ENCODE measurements at regions not wholly inside any gene's neighbourhood (a gene's known extent, or its start where the extent isn't known, plus 50 kb on each side); places are given as distances from the start of the nearest gene placed in this dataset.
"Not testable (repeated sequence)": the region's sequence is repeated elsewhere in the genome, so short reads cannot be mapped to it uniquely, and the experiment has no call there.

DNA sequence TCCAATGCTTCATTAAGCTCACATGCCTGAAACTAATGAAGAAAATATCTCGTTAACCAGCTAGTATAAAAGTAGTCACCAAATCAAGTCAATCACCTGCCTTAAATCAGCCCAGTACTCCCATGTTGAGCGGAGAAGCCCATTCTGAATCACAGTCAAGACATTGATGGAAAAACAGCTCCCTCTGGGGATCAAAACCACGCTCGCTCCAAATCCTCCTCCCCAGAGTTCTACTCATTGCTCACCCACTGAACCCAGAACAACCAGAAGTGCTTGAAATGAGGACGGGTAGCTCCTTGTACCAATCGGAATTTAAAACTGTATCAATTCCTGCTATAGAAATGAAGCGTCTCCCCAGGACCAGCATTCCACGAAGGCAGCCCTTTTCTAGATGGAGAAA, 90.0 kb upstream of the ZNF195 start:
- H3K14ac ChIP-seq (ENCODE audit: insufficient read length); H3K23me2 ChIP-seq (ENCODE audit: low read depth, low read length); H3K9me3 ChIP-seq (ENCODE audit: insufficient read depth in 2 of 2, low read depth in 1 of 2, low read length in 1 of 2); POLR2A ChIA-PET (ENCODE audit: partially characterized antibody); H3K79me2 ChIP-seq (ENCODE audit: control insufficient read depth in 1 of 2, insufficient read depth in 2 of 2, low read length in 2 of 2); H3K27ac ChIP-seq (ENCODE audit: low read depth, low read length); H3K4me2 ChIP-seq (ENCODE audit: insufficient read depth in 1 of 2, low read depth in 2 of 2, low read length in 2 of 2); H3K4ac ChIP-seq (replicated peaks; ENCODE audit: insufficient read length, low read depth, low read length); FAIRE-seq; H3K9ac ChIP-seq (replicated peaks in 1 of 4; ENCODE audit: extremely low read depth in 1 of 4, low read depth in 3 of 4, low read length in 3 of 4); H4K91ac ChIP-seq (replicated peaks; ENCODE audit: insufficient read length, low read length); H3K27me3 ChIP-seq (replicated peaks in 1 of 4; ENCODE audit: control insufficient read depth in 3 of 4, extremely low read depth in 1 of 4, insufficient read depth in 3 of 4, low read length in 3 of 4); H2BK120ac ChIP-seq (replicated peaks; ENCODE audit: low read depth, low read length); H3K4me1 ChIP-seq (replicated peaks in 1 of 4; ENCODE audit: control insufficient read depth in 3 of 4, insufficient read depth in 4 of 4, low read length in 3 of 4); H3K4me3 ChIP-seq (ENCODE audit: extremely low read depth in 1 of 4, insufficient read depth in 2 of 4, low read depth in 3 of 4, low read length in 4 of 4); H2AFZ ChIP-seq (ENCODE audit: low read length); H3K36me3 ChIP-seq (ENCODE audit: control insufficient read depth in 2 of 4, insufficient read depth in 4 of 4, low read length in 3 of 4); H3K79me1 ChIP-seq (ENCODE audit: low read depth, low read length); H2BK15ac ChIP-seq (ENCODE audit: low read length); H2BK12ac ChIP-seq (ENCODE audit: low read depth, low read length); H4K8ac ChIP-seq (ENCODE audit: extremely low read depth, insufficient read depth, low read length); H2AK5ac ChIP-seq (ENCODE audit: low read depth, low read length); H3K18ac ChIP-seq (ENCODE audit: extremely low read depth, low read length); H3K23ac ChIP-seq (ENCODE audit: insufficient read length); H4K5ac ChIP-seq (ENCODE audit: insufficient read length, low read depth, low read length); H2BK5ac ChIP-seq (ENCODE audit: low read depth, low read length); H2BK20ac ChIP-seq (ENCODE audit: low read length); DNase-seq (ENCODE audit: low read depth in 1 of 2, low spot score in 2 of 2); H4K20me1 ChIP-seq (replicated peaks in 1 of 2; ENCODE audit: control insufficient read depth in 1 of 2, insufficient read depth in 2 of 2, low read length in 2 of 2); H3K56ac ChIP-seq (replicated peaks; ENCODE audit: insufficient read length, low read depth, low read length): not testable (repeated sequence)
- TF ChIP-seq, protein P1, sequence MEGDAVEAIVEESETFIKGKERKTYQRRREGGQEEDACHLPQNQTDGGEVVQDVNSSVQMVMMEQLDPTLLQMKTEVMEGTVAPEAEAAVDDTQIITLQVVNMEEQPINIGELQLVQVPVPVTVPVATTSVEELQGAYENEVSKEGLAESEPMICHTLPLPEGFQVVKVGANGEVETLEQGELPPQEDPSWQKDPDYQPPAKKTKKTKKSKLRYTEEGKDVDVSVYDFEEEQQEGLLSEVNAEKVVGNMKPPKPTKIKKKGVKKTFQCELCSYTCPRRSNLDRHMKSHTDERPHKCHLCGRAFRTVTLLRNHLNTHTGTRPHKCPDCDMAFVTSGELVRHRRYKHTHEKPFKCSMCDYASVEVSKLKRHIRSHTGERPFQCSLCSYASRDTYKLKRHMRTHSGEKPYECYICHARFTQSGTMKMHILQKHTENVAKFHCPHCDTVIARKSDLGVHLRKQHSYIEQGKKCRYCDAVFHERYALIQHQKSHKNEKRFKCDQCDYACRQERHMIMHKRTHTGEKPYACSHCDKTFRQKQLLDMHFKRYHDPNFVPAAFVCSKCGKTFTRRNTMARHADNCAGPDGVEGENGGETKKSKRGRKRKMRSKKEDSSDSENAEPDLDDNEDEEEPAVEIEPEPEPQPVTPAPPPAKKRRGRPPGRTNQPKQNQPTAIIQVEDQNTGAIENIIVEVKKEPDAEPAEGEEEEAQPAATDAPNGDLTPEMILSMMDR (IDR thresholded peaks at IDR 0.05; ENCODE audit: control extremely low read depth in 1 of 3, insufficient read depth in 1 of 3, low read depth in 1 of 3, low read length in 3 of 3) = peak in 2 of 3 experiments; percentile 21 to 29; a peak in 2 of 4 replicates
- peak; percentile 47 to 52 for TF ChIP-seq RAD21 (IDR thresholded peaks at IDR 0.05 in 1 of 2, conservative IDR thresholded peaks at IDR 0.05 in 1 of 2; ENCODE audit: low read depth in 2 of 2, low read length in 2 of 2)
- CTCF ChIA-PET (ENCODE audit: partially characterized antibody) = interaction anchor here (0.9 kb wide), 1 partner anchor 33 kb away, joined by 3 read pairs; no protein-coding TSS in a partner anchor
- 75% methylated on average over 8 of the region's 8 CpGs; no CpG with 5 or more reads in 1 of the 2 experiments for WGBS, 2 experiments (ENCODE audit: extremely low coverage in 1 of 2, insufficient coverage in 1 of 2, insufficient read length in 1 of 2, insufficient replicate concordance in 2 of 2, low coverage in 1 of 2, low lambda C conversion rate in 2 of 2, missing lambda C conversion rate in 1 of 2)

All from H1 (cell line).